CD14-positive monocyte (primary cell): ENCODE measurements at regions not wholly inside any gene's neighbourhood (a gene's known extent, or its start where the extent isn't known, plus 50 kb on each side); places are given as distances from the start of the nearest gene placed in this dataset.

Source experiments
- DNase-seq, 3 donors: peaks; one replicate each; pipeline ENCODE4 v3.0.0-alpha.2; 2011 to 2022
- H2AFZ ChIP-seq: 2 replicates; pipeline ENCODE4 v1.6.0; 2012; ENCODE audit warnings: mild to moderate bottlenecking, low read depth, low read length, inconsistent platforms; ENCODE audit not compliant: insufficient read depth, poor library complexity, severe bottlenecking
- H3K27ac ChIP-seq, 2 donors: 1 replicate in 1 of 2; 2 replicates in 1 of 2; pipeline ENCODE4 v1.5.1; 2012 to 2013; ENCODE audit warnings: low read length in 2 of 2, control low read depth in 1 of 2, inconsistent platforms in 1 of 2, low read depth in 1 of 2, mild to moderate bottlenecking in 1 of 2
- H3K27me3 ChIP-seq, 2 donors: one replicate each; pipeline versions ENCODE4 v1.6.0 to v1.6.1; 2011 to 2013; ENCODE audit warnings: low read length in 2 of 2; ENCODE audit not compliant: control insufficient read depth in 2 of 2, insufficient read depth in 2 of 2
- H3K36me3 ChIP-seq, 2 donors: replicated peaks in 1 of 2; 1 replicate in 1 of 2; 2 replicates in 1 of 2; pipeline versions ENCODE4 v1.5.1 to v1.6.1; 2012 to 2013; ENCODE audit warnings: low read length in 2 of 2, control low read depth in 1 of 2, inconsistent platforms in 1 of 2, mild to moderate bottlenecking in 1 of 2; ENCODE audit not compliant: insufficient read depth in 2 of 2, control insufficient read depth in 1 of 2
- H3K4me1 ChIP-seq, 2 donors: 1 replicate in 1 of 2; 2 replicates in 1 of 2; pipeline versions ENCODE4 v1.5.1 to v1.6.1; 2012 to 2013; ENCODE audit warnings: low read length in 2 of 2, control low read depth in 1 of 2, inconsistent platforms in 1 of 2, mild to moderate bottlenecking in 1 of 2, moderate library complexity in 1 of 2; ENCODE audit not compliant: insufficient read depth in 2 of 2, control insufficient read depth in 1 of 2
- H3K4me2 ChIP-seq: replicated peaks from 2 replicates; pipeline ENCODE3; 2012; ENCODE audit warnings: low read length, moderate library complexity, mild to moderate bottlenecking; ENCODE audit not compliant: poor library complexity, severe bottlenecking; ENCODE audit errors: extremely low read depth
- H3K4me3 ChIP-seq, 3 experiments: fragments of 200-600 bp in 1 of 3; sonication (generic) in 1 of 3; replicated peaks in 1 of 3; 1 replicate in 2 of 3; 2 replicates in 1 of 3; pipeline ENCODE4 v1.5.1; 2011 to 2013; ENCODE audit warnings: low read length in 3 of 3, mild to moderate bottlenecking in 3 of 3, control low read depth in 2 of 3, low read depth in 2 of 3, inconsistent platforms in 1 of 3, moderate library complexity in 1 of 3
- H3K79me2 ChIP-seq: 2 replicates; pipeline ENCODE4 v1.6.0; 2012; ENCODE audit warnings: mild to moderate bottlenecking, control low read depth, inconsistent platforms, low read length, moderate library complexity; ENCODE audit not compliant: insufficient read depth
- H3K9ac ChIP-seq: 2 replicates; pipeline ENCODE4 v1.6.0; 2017; ENCODE audit warnings: low read length, mild to moderate bottlenecking; ENCODE audit not compliant: insufficient read depth, poor library complexity, severe bottlenecking
- H3K9me3 ChIP-seq, 2 donors: replicated peaks in 1 of 2; 1 replicate in 1 of 2; 2 replicates in 1 of 2; pipeline versions ENCODE4 v1.5.1 to v1.6.1; 2012 to 2013; ENCODE audit warnings: low read length in 2 of 2, control low read depth in 1 of 2; ENCODE audit not compliant: control insufficient read depth in 1 of 2, insufficient read depth in 1 of 2
- H4K20me1 ChIP-seq: 2 replicates; pipeline ENCODE4 v1.6.0; 2012; ENCODE audit warnings: mild to moderate bottlenecking, low read length, control low read depth, moderate library complexity; ENCODE audit not compliant: insufficient read depth
- H3K27ac Mint-ChIP-seq, 7 donors: one replicate each; pipeline ENCODE4 v1.8.0; 2020; ENCODE audit warnings: mild to moderate bottlenecking in 7 of 7, mixed read lengths in 7 of 7, moderate library complexity in 6 of 7, inconsistent platforms in 2 of 7
- H3K27me3 Mint-ChIP-seq, 3 donors: one replicate each; pipeline ENCODE4 v1.8.0; 2021 to 2022; ENCODE audit warnings: low read depth in 3 of 3, mild to moderate bottlenecking in 3 of 3, mixed read lengths in 3 of 3, moderate library complexity in 3 of 3, inconsistent platforms in 1 of 3
- H3K36me3 Mint-ChIP-seq, 2 donors: one replicate each; pipeline ENCODE4 v1.8.0; 2020; ENCODE audit warnings: mixed read lengths in 2 of 2, inconsistent platforms in 1 of 2, mild to moderate bottlenecking in 1 of 2
- H3K4me1 Mint-ChIP-seq: one replicate; pipeline ENCODE4 v1.8.0; 2020; ENCODE audit warnings: mild to moderate bottlenecking, mixed read lengths
- H3K4me3 Mint-ChIP-seq, 2 donors: one replicate each; pipeline ENCODE4 v1.8.0; 2020; ENCODE audit warnings: mild to moderate bottlenecking in 2 of 2, mixed read lengths in 2 of 2, moderate library complexity in 1 of 2
- H3K9me3 Mint-ChIP-seq, 7 donors: one replicate each; pipeline ENCODE4 v1.8.0; 2020 to 2022; ENCODE audit warnings: mixed read lengths in 7 of 7, mild to moderate bottlenecking in 6 of 7, moderate library complexity in 6 of 7, inconsistent platforms in 2 of 7
- WGBS: methylation state at CpG from one replicate; pipeline ENCODE4 v1.1.5; 2013; ENCODE audit warnings: missing lambda C conversion rate; ENCODE audit not compliant: insufficient coverage; 5-methylcytosine and 5-hydroxymethylcytosine counted together
- intact Hi-C, 2 donors: fragments of 100-400 bp; cut with micrococcal nuclease; formaldehyde crosslinking; loops; one replicate each; pipeline versions ENCODE4 v1.15.0 to v1.15.1; 2023
- TF ChIP-seq, protein P1 (sequence below): fragments of 200-600 bp; IDR thresholded peaks from one replicate; pipeline ENCODE4 v1.8.0; 2022; ENCODE audit warnings: antibody characterized with exemption, mild to moderate bottlenecking

- Histone ChIP-seq H3K4me1 (no peaks in the 10 kb centered on the region), H3K9ac (no peak overlapping the region), H3K9me3 (no peaks in the 10 kb centered on the region), H3K79me2 (no peaks in the 10 kb centered on the region), H3K4me3 (no peak overlapping the region), H3K27me3 (no peaks in the 10 kb centered on the region), H3K27ac (no peak overlapping the region), H3K4me2 (no peak overlapping the region), H4K20me1 (no peaks in the 10 kb centered on the region), H2AFZ (no peak overlapping the region), H3K36me3 (no peaks in the 10 kb centered on the region)
- WGBS = no CpG with 5 or more reads among the region's 3 CpGs
- peaks cover 0 to 1% (median 0%) of the 10 kb centered on the region in 7 donors for H3K9me3 Mint-ChIP-seq
- TF ChIP-seq, protein P1, sequence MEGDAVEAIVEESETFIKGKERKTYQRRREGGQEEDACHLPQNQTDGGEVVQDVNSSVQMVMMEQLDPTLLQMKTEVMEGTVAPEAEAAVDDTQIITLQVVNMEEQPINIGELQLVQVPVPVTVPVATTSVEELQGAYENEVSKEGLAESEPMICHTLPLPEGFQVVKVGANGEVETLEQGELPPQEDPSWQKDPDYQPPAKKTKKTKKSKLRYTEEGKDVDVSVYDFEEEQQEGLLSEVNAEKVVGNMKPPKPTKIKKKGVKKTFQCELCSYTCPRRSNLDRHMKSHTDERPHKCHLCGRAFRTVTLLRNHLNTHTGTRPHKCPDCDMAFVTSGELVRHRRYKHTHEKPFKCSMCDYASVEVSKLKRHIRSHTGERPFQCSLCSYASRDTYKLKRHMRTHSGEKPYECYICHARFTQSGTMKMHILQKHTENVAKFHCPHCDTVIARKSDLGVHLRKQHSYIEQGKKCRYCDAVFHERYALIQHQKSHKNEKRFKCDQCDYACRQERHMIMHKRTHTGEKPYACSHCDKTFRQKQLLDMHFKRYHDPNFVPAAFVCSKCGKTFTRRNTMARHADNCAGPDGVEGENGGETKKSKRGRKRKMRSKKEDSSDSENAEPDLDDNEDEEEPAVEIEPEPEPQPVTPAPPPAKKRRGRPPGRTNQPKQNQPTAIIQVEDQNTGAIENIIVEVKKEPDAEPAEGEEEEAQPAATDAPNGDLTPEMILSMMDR = no peak
- peaks cover 0 to 1% (median 1%) of the 10 kb centered on the region in 3 donors for H3K27me3 Mint-ChIP-seq
- no peak overlapping the region for H3K4me3 Mint-ChIP-seq
- no peak overlapping the region for H3K27ac Mint-ChIP-seq
- no peak for DNase-seq
- intact Hi-C loops = loop anchor here in 1 of 2 donors (10.0 kb wide), 1 partner anchor 141 kb away; no protein-coding TSS in a partner anchor
- no peaks in the 10 kb centered on the region for H3K4me1 Mint-ChIP-seq
- H3K36me3 Mint-ChIP-seq = no peaks in the 10 kb centered on the region
Observed at GRCh38 chr2:57515366-57515765, 531.2 kb upstream of the VRK2 start.

GRCh38 chr2:57516698-57517340 lies 529.8 kb upstream of the VRK2 start:
- DNase-seq = peak; percentile 13 to 41 (median 35)
- H3K9me3 Mint-ChIP-seq = no peaks in the 10 kb centered on the region
- H3K36me3 ChIP-seq = no peaks in the 10 kb centered on the region
- no peak overlapping the region for H3K9ac ChIP-seq
- no peak overlapping the region for H2AFZ ChIP-seq
- no peaks in the 10 kb centered on the region for H3K79me2 ChIP-seq
- no CpG with 5 or more reads among the region's 7 CpGs for WGBS
- H3K27me3 Mint-ChIP-seq = peaks cover 0 to 1% (median 1%) of the 10 kb centered on the region in 3 donors
- no peak overlapping the region for H3K4me3 ChIP-seq
- H3K27ac ChIP-seq = no peak overlapping the region
- no peak overlapping the region for H3K4me2 ChIP-seq
- H3K4me1 Mint-ChIP-seq = peaks cover 7% of the 10 kb centered on the region
- H3K4me3 Mint-ChIP-seq = no peak overlapping the region
- TF ChIP-seq, protein P1 = peak; percentile 80
- H3K27ac Mint-ChIP-seq = no peak overlapping the region
- no peaks in the 10 kb centered on the region for H4K20me1 ChIP-seq
- H3K36me3 Mint-ChIP-seq = no peaks in the 10 kb centered on the region
- H3K9me3 ChIP-seq = no peaks in the 10 kb centered on the region
- intact Hi-C loops = loop anchor here in 1 of 2 donors (2.0 to 10.0 kb wide), 2 partner anchors 142 to 1332 kb away; no protein-coding TSS in a partner anchor
- H3K4me1 ChIP-seq = no peaks in the 10 kb centered on the region
- no peaks in the 10 kb centered on the region for H3K27me3 ChIP-seq
